Right lung (tissue), 2 donors: ENCODE measurements at regions not wholly inside any gene's neighbourhood (a gene's known extent, or its start where the extent isn't known, plus 50 kb on each side); places are given as distances from the start of the nearest gene placed in this dataset.
"Not testable (repeated sequence)": the region's sequence is repeated elsewhere in the genome, so short reads cannot be mapped to it uniquely, and the experiment has no call there.

Source experiments
- DNase-seq, 2 donors: peaks; one replicate each; pipeline ENCODE4 v3.0.0-alpha.2; 2013

GRCh38 chr4:102210806-102211205, 134.5 kb downstream of the SLC39A8 start:
- DNase-seq: not testable (repeated sequence)

DNA sequence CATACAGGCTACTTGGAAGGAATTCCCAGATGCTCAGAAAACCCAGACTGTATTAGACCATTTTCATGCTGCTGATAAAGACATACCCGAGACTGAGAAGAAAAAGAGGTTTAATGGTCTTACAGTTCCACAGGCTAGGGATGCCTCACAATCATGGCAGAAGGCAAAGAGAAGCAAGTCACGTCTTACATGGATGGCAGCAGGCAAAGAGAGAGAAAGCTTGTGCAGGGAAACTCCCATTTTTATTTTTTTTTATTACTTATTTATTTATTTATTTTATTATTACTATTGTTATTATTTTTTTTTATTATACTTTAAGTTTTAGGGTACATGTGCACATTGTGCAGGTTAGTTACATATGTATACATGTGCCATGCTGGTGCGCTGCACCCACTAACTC, 140.6 kb downstream of the SLC39A8 start:
- not testable (repeated sequence) for DNase-seq

DNA sequence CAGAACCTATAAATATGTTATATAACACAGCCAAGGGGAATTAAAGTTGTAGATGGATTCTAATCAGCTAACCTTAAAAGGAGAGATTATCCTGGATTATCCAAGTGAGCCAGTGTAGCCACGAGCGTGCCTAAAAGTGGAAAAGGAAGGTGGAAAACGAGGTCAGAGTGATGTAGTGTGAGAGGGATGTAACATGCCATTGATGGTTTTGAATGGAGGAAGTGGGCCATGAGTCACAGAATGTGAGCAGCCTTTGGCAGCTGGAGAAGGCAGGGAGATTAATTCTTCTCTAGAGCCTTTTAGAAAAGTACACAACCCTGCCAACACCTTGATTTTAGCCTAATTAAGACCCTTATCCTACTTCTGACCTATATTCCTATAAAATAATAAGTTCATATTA, 149.1 kb downstream of the SLC39A8 start:
- no peak for DNase-seq

DNA sequence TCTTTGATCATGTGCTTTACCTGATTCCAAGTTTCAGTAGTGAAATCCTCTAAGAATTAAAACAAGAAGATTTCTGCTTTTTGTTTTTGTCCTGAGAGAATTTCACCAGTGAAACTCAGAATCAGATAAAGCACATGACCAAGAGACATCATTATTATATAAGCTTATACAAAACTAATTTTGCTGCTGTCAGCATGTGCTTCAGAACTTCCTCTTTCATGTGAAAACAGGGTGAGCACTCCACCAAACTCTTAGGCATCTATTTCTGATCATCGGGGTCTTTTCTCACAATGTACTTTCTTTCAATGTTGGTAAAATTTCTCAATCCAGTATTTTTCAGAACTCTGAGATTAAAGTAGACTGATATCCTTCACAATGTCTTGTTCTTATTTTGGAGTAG, 152.1 kb downstream of the SLC39A8 start:
- DNase-seq: no peak

- peak; percentile 6 to 16 for DNase-seq
Observed at GRCh38 chr4:102180046-102180445, 165.2 kb downstream of the SLC39A8 start.

GRCh38 chr4:102174719-102175189, 170.5 kb downstream of the SLC39A8 start:
- no peak for DNase-seq

DNA sequence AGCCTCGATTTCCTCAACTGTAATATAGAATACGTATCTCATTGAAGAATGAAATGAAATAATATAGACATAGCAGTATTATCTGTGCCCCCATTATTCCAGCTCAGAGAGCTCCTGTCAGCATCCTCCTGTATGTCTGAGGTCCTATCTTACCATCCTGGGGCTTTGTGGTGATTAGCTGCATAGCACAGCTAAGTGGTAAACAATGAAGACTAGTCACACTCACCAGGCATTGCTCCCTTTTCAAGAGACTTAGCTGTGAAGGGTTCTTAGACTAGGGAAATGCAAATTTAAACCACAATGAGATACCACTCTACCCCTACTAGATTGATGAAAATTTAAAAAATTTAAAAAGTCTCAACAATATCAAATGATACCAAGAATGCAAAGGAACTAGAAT, 172.9 kb downstream of the SLC39A8 start:
- no peak for DNase-seq

- no peak for DNase-seq
Observed at GRCh38 chr4:102170910-102171309, 174.4 kb downstream of the SLC39A8 start.

GRCh38 chr4:102169345-102169744, 175.9 kb downstream of the SLC39A8 start:
- no peak for DNase-seq

- DNase-seq: no peak
Observed at GRCh38 chr4:102168580-102168979, 176.7 kb downstream of the SLC39A8 start.

- DNase-seq: no peak
Observed at GRCh38 chr4:102165584-102165983, 179.7 kb downstream of the SLC39A8 start.

GRCh38 chr4:102163404-102164140, 181.7 kb downstream of the SLC39A8 start:
- DNase-seq: no peak

- no peak for DNase-seq
Observed at GRCh38 chr4:102157984-102158383, 187.3 kb downstream of the SLC39A8 start.

DNA sequence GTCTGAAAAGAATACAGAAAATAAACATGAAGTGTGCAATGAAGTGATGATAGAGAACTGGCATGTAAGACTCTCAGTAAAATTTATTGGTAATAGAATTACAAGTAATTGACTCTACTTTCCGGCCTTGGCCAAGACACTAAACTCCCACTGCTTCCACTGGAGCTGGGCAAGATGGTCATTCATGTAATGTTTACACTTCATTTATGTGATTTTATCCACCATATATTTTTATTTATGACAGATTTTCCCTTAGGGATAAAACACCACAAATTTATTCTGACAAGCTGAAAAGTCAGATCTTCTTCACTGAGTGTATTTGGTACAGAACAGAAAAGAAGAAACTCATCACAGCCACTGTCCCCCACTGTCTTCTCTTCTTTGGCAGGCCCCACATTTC, 191.9 kb downstream of the SLC39A8 start:
- DNase-seq: no peak

GRCh38 chr4:102151696-102152095, 193.6 kb downstream of the SLC39A8 start:
- DNase-seq: no peak

DNA sequence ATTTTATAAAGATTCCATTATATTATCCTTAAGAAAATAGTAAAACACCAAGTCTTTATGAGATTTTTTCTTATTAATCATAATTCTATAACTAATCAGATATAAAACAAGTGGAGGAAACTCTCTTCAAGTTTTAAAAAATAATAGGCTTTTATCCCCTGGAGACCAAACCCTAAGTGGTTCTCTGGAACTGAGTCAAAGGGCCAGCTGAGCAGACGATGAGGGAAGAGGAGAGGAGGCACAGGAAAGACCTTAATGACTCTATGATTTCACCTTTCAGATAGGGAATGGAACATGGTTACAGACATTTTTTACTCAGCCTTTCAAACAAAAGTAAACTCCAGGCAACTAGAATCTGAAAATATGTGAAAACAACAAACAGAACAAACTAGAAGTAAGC, 201.8 kb downstream of the SLC39A8 start:
- DNase-seq: no peak

DNA sequence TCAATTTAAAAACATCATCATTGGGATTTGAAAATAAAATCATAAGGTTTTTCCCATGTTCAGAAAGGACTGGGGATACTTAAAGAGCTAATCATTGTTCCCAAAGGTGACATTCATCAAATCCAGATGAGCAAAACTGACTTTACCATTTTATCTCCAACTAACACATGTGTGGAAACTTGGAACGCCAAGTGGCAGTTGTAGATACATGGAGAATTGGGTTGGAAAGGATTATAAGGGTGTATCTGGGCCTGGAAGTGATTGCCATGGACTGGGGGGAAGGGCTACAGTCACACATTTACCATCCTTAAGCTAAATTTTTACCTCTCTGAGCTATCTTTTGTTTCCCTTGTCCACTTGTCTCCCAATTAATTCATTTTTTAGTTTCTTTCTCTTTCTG, 203.4 kb downstream of the SLC39A8 start:
- no peak for DNase-seq

DNA sequence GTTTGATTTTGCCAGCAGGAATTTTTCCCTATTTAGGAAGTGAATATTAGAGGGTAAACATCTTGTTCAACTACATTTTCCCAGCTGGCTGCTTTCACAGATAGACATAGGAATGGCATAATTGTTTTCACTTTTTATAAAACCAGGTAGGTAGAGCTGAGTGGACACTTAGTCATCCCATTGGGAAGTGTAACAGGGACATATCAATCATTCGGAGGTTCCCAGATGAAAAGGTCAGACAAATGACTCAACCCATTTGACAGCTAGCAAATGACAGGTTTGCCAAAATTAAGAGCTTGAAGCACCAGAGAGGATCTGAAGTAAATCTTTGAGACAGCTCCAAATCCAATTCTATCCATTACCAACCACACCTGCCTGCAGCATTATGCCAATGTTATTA, 205.3 kb downstream of the SLC39A8 start:
- DNase-seq: no peak

DNA sequence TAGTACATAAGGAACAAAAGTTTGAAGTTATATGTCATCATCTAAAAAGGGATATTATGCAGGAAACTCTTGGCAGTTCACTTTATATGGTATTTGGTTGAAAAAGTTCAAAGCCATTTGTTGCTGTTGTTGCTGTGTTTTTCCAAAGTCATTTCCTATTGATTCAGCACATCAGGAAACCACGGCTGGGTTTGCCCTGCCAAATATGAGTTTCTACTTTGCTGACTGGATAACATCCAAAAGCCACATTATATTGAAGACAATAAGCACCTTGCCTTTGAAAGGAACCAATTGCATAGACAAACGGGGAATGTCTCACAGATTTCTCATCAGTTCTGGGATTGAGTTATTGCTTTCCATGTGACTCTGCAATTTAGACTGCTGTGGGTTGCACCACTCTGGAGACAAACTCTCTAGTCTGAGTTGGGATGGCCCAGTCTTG, 206.1 kb downstream of the SLC39A8 start:
- DNase-seq: peak in 1 of 2 donors; percentile 8

GRCh38 chr4:102137217-102137616, 208.1 kb downstream of the SLC39A8 start:
- DNase-seq: no peak

DNA sequence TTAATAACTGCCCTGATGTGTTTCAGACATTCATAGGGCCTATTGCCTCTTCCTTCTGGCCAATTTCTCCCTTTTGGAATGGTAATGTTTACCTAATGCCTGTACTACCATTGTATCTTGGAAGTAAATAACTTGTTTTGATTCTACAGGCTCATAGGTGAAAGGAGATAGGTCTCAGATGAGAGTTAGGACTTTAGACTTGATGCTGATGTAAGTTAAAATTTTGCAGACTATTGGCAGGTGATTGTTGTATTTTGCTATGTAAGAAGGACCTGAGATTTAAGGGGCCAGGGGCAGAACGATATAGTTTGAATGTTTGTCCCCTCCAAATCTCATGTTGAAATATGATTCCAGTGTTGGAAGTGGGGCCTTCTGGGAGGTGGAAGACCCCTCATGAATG, 215.5 kb downstream of the SLC39A8 start:
- no peak for DNase-seq
